Vagina (tissue), 2 donors: ENCODE measurements at regions not wholly inside any gene's neighbourhood (a gene's known extent, or its start where the extent isn't known, plus 50 kb on each side); places are given as distances from the start of the nearest gene placed in this dataset.
"Not testable (repeated sequence)": the region's sequence is repeated elsewhere in the genome, so short reads cannot be mapped to it uniquely, and the experiment has no call there.

Experiments
- DNase-seq, 2 donors: peaks; one replicate each; pipeline ENCODE4 v3.0.0-alpha.2; 2017; ENCODE audit errors: extremely low spot score in 2 of 2
- H3K27ac ChIP-seq: fragments of 200-600 bp; sonication (generic); one replicate; pipeline ENCODE4 v1.5.1; 2019
- H3K27me3 ChIP-seq: fragments of 200-600 bp; sonication (generic); one replicate; pipeline ENCODE4 v1.5.1; 2019
- H3K36me3 ChIP-seq, 2 donors: fragments of 200-600 bp; sonication (generic); one replicate each; pipeline ENCODE4 v1.5.1; 2017 to 2019
- H3K4me1 ChIP-seq: fragments of 200-600 bp; sonication (generic); one replicate; pipeline ENCODE4 v1.5.1; 2019
- H3K4me3 ChIP-seq, 2 donors: fragments of 200-600 bp; sonication (generic); 1 replicate in 1 of 2; 2 replicates in 1 of 2; pipeline ENCODE4 v1.5.1; 2016 to 2019
- H3K9me3 ChIP-seq: fragments of 200-600 bp; sonication (generic); one replicate; pipeline ENCODE4 v1.5.1; 2019
- CTCF ChIP-seq, 3 experiments: fragments of 450-650 bp in 2 of 3; fragments of 200-600 bp in 1 of 3; sonication (generic) in 1 of 3; IDR thresholded peaks; one replicate each; pipeline ENCODE4 v1.5.1; 2017 to 2019; ENCODE audit warnings: antibody characterized with exemption in 3 of 3, mild to moderate bottlenecking in 2 of 3, moderate library complexity in 2 of 3
- POLR2A ChIP-seq, 2 donors: fragments of 450-650 bp; IDR thresholded peaks; one replicate each; pipeline ENCODE4 v1.6.1; 2017; ENCODE audit warnings: antibody characterized with exemption in 2 of 2, mild to moderate bottlenecking in 2 of 2, moderate library complexity in 2 of 2
- POLR2AphosphoS5 ChIP-seq, 2 donors: sonication (generic); formaldehyde crosslinking; IDR thresholded peaks; one replicate each; pipeline ENCODE4 v1.9.0; 2017; ENCODE audit warnings: antibody characterized with exemption in 2 of 2, mild to moderate bottlenecking in 2 of 2, low read depth in 1 of 2; ENCODE audit not compliant: insufficient read depth in 1 of 2
- intact Hi-C: fragments of 100-400 bp; cut with DNase I; formaldehyde crosslinking; loops from one replicate; pipeline ENCODE4 v1.15.1; 2023

- no peaks in the 10 kb centered on the region for H3K36me3 ChIP-seq
- no peaks in the 10 kb centered on the region for H3K27me3 ChIP-seq
- no peak overlapping the region for H3K4me3 ChIP-seq
- TF ChIP-seq POLR2A (IDR thresholded peaks at IDR 0.05) (no peak), POLR2AphosphoS5 (IDR thresholded peaks at IDR 0.05; ENCODE audit: insufficient read depth in 1 of 2, low read depth in 1 of 2) (no peak), CTCF (IDR thresholded peaks at IDR 0.05) (no peak)
- intact Hi-C loops, result no loop called here
- no peak overlapping the region for H3K27ac ChIP-seq
- H3K9me3 ChIP-seq, result no peaks in the 10 kb centered on the region
- DNase-seq, result no peak
- H3K4me1 ChIP-seq, result peaks cover 5% of the 10 kb centered on the region
Observed at GRCh38 chr6:56819604-56820003, 135.3 kb upstream of the BEND6 start.

GRCh38 chr6:56816370-56816769, 138.5 kb upstream of the BEND6 start:
- Histone ChIP-seq H3K27ac (no peak overlapping the region), H3K9me3 (no peaks in the 10 kb centered on the region), H3K36me3 (no peaks in the 10 kb centered on the region), H3K27me3 (no peaks in the 10 kb centered on the region), H3K4me1 (peaks cover 5% of the 10 kb centered on the region), H3K4me3 (no peak overlapping the region)
- no peak for TF ChIP-seq POLR2AphosphoS5 (IDR thresholded peaks at IDR 0.05; ENCODE audit: insufficient read depth in 1 of 2, low read depth in 1 of 2)
- TF ChIP-seq POLR2A (IDR thresholded peaks at IDR 0.05), result no peak
- no peak for TF ChIP-seq CTCF (IDR thresholded peaks at IDR 0.05)
- no peak for DNase-seq
- intact Hi-C loops, result no loop called here

GRCh38 chr6:56815436-56815835, 139.5 kb upstream of the BEND6 start:
- TF ChIP-seq CTCF (IDR thresholded peaks at IDR 0.05) (no peak), POLR2A (IDR thresholded peaks at IDR 0.05) (no peak), POLR2AphosphoS5 (IDR thresholded peaks at IDR 0.05; ENCODE audit: insufficient read depth in 1 of 2, low read depth in 1 of 2) (no peak)
- DNase-seq, result no peak
- H3K27ac ChIP-seq, result no peak overlapping the region
- no peaks in the 10 kb centered on the region for H3K36me3 ChIP-seq
- no peaks in the 10 kb centered on the region for H3K27me3 ChIP-seq
- no peaks in the 10 kb centered on the region for H3K9me3 ChIP-seq
- H3K4me3 ChIP-seq, result no peak overlapping the region
- H3K4me1 ChIP-seq, result peaks cover under 1% of the 10 kb centered on the region
- intact Hi-C loops, result no loop called here

GRCh38 chr6:56814802-56815201, 140.1 kb upstream of the BEND6 start:
- TF ChIP-seq CTCF (IDR thresholded peaks at IDR 0.05), result no peak
- TF ChIP-seq POLR2A (IDR thresholded peaks at IDR 0.05), result no peak
- no peak for TF ChIP-seq POLR2AphosphoS5 (IDR thresholded peaks at IDR 0.05; ENCODE audit: insufficient read depth in 1 of 2, low read depth in 1 of 2)
- no peak overlapping the region for H3K4me3 ChIP-seq
- no peaks in the 10 kb centered on the region for H3K9me3 ChIP-seq
- H3K36me3 ChIP-seq, result no peaks in the 10 kb centered on the region
- H3K27me3 ChIP-seq, result no peaks in the 10 kb centered on the region
- H3K27ac ChIP-seq, result no peak overlapping the region
- DNase-seq, result no peak
- intact Hi-C loops, result no loop called here
- no peaks in the 10 kb centered on the region for H3K4me1 ChIP-seq

- no peaks in the 10 kb centered on the region for H3K9me3 ChIP-seq
- no peak for TF ChIP-seq POLR2A (IDR thresholded peaks at IDR 0.05)
- no peak for TF ChIP-seq CTCF (IDR thresholded peaks at IDR 0.05)
- no peak for TF ChIP-seq POLR2AphosphoS5 (IDR thresholded peaks at IDR 0.05; ENCODE audit: insufficient read depth in 1 of 2, low read depth in 1 of 2)
- no peaks in the 10 kb centered on the region for H3K27me3 ChIP-seq
- H3K4me3 ChIP-seq, result no peak overlapping the region
- DNase-seq, result no peak
- no peak overlapping the region for H3K27ac ChIP-seq
- intact Hi-C loops, result no loop called here
- H3K36me3 ChIP-seq, result no peaks in the 10 kb centered on the region
- no peaks in the 10 kb centered on the region for H3K4me1 ChIP-seq
Observed at GRCh38 chr6:56814308-56814707, 140.6 kb upstream of the BEND6 start.

- H3K4me3 ChIP-seq, result not testable (repeated sequence)
Observed at GRCh38 chr6:56812851-56813250, 142.1 kb upstream of the BEND6 start.

More at GRCh38 chr6:56812851-56813250, 142.1 kb upstream of the BEND6 start:
- H3K9me3 ChIP-seq, H3K27ac ChIP-seq, DNase-seq, intact Hi-C loops, H3K4me1 ChIP-seq, H3K36me3 ChIP-seq, H3K27me3 ChIP-seq: not testable (repeated sequence)
